CD14-positive monocyte (primary cell): ENCODE measurements at regions not wholly inside any gene's neighbourhood (a gene's known extent, or its start where the extent isn't known, plus 50 kb on each side); places are given as distances from the start of the nearest gene placed in this dataset.

Source experiments
- DNase-seq, 3 donors: peaks; one replicate each; pipeline ENCODE4 v3.0.0-alpha.2; 2011 to 2022
- H2AFZ ChIP-seq: 2 replicates; pipeline ENCODE4 v1.6.0; 2012; ENCODE audit warnings: mild to moderate bottlenecking, low read depth, low read length, inconsistent platforms; ENCODE audit not compliant: insufficient read depth, poor library complexity, severe bottlenecking
- H3K27ac ChIP-seq, 2 donors: 1 replicate in 1 of 2; 2 replicates in 1 of 2; pipeline ENCODE4 v1.5.1; 2012 to 2013; ENCODE audit warnings: low read length in 2 of 2, control low read depth in 1 of 2, inconsistent platforms in 1 of 2, low read depth in 1 of 2, mild to moderate bottlenecking in 1 of 2
- H3K27me3 ChIP-seq, 2 donors: one replicate each; pipeline versions ENCODE4 v1.6.0 to v1.6.1; 2011 to 2013; ENCODE audit warnings: low read length in 2 of 2; ENCODE audit not compliant: control insufficient read depth in 2 of 2, insufficient read depth in 2 of 2
- H3K36me3 ChIP-seq, 2 donors: replicated peaks in 1 of 2; 1 replicate in 1 of 2; 2 replicates in 1 of 2; pipeline versions ENCODE4 v1.5.1 to v1.6.1; 2012 to 2013; ENCODE audit warnings: low read length in 2 of 2, control low read depth in 1 of 2, inconsistent platforms in 1 of 2, mild to moderate bottlenecking in 1 of 2; ENCODE audit not compliant: insufficient read depth in 2 of 2, control insufficient read depth in 1 of 2
- H3K4me1 ChIP-seq, 2 donors: 1 replicate in 1 of 2; 2 replicates in 1 of 2; pipeline versions ENCODE4 v1.5.1 to v1.6.1; 2012 to 2013; ENCODE audit warnings: low read length in 2 of 2, control low read depth in 1 of 2, inconsistent platforms in 1 of 2, mild to moderate bottlenecking in 1 of 2, moderate library complexity in 1 of 2; ENCODE audit not compliant: insufficient read depth in 2 of 2, control insufficient read depth in 1 of 2
- H3K4me2 ChIP-seq: replicated peaks from 2 replicates; pipeline ENCODE3; 2012; ENCODE audit warnings: low read length, moderate library complexity, mild to moderate bottlenecking; ENCODE audit not compliant: poor library complexity, severe bottlenecking; ENCODE audit errors: extremely low read depth
- H3K4me3 ChIP-seq, 3 experiments: fragments of 200-600 bp in 1 of 3; sonication (generic) in 1 of 3; replicated peaks in 1 of 3; 1 replicate in 2 of 3; 2 replicates in 1 of 3; pipeline ENCODE4 v1.5.1; 2011 to 2013; ENCODE audit warnings: low read length in 3 of 3, mild to moderate bottlenecking in 3 of 3, control low read depth in 2 of 3, low read depth in 2 of 3, inconsistent platforms in 1 of 3, moderate library complexity in 1 of 3
- H3K79me2 ChIP-seq: 2 replicates; pipeline ENCODE4 v1.6.0; 2012; ENCODE audit warnings: mild to moderate bottlenecking, control low read depth, inconsistent platforms, low read length, moderate library complexity; ENCODE audit not compliant: insufficient read depth
- H3K9ac ChIP-seq: 2 replicates; pipeline ENCODE4 v1.6.0; 2017; ENCODE audit warnings: low read length, mild to moderate bottlenecking; ENCODE audit not compliant: insufficient read depth, poor library complexity, severe bottlenecking
- H3K9me3 ChIP-seq, 2 donors: replicated peaks in 1 of 2; 1 replicate in 1 of 2; 2 replicates in 1 of 2; pipeline versions ENCODE4 v1.5.1 to v1.6.1; 2012 to 2013; ENCODE audit warnings: low read length in 2 of 2, control low read depth in 1 of 2; ENCODE audit not compliant: control insufficient read depth in 1 of 2, insufficient read depth in 1 of 2
- H4K20me1 ChIP-seq: 2 replicates; pipeline ENCODE4 v1.6.0; 2012; ENCODE audit warnings: mild to moderate bottlenecking, low read length, control low read depth, moderate library complexity; ENCODE audit not compliant: insufficient read depth
- H3K27ac Mint-ChIP-seq, 7 donors: one replicate each; pipeline ENCODE4 v1.8.0; 2020; ENCODE audit warnings: mild to moderate bottlenecking in 7 of 7, mixed read lengths in 7 of 7, moderate library complexity in 6 of 7, inconsistent platforms in 2 of 7
- H3K27me3 Mint-ChIP-seq, 3 donors: one replicate each; pipeline ENCODE4 v1.8.0; 2021 to 2022; ENCODE audit warnings: low read depth in 3 of 3, mild to moderate bottlenecking in 3 of 3, mixed read lengths in 3 of 3, moderate library complexity in 3 of 3, inconsistent platforms in 1 of 3
- H3K36me3 Mint-ChIP-seq, 2 donors: one replicate each; pipeline ENCODE4 v1.8.0; 2020; ENCODE audit warnings: mixed read lengths in 2 of 2, inconsistent platforms in 1 of 2, mild to moderate bottlenecking in 1 of 2
- H3K4me1 Mint-ChIP-seq: one replicate; pipeline ENCODE4 v1.8.0; 2020; ENCODE audit warnings: mild to moderate bottlenecking, mixed read lengths
- H3K4me3 Mint-ChIP-seq, 2 donors: one replicate each; pipeline ENCODE4 v1.8.0; 2020; ENCODE audit warnings: mild to moderate bottlenecking in 2 of 2, mixed read lengths in 2 of 2, moderate library complexity in 1 of 2
- H3K9me3 Mint-ChIP-seq, 7 donors: one replicate each; pipeline ENCODE4 v1.8.0; 2020 to 2022; ENCODE audit warnings: mixed read lengths in 7 of 7, mild to moderate bottlenecking in 6 of 7, moderate library complexity in 6 of 7, inconsistent platforms in 2 of 7
- WGBS: methylation state at CpG from one replicate; pipeline ENCODE4 v1.1.5; 2013; ENCODE audit warnings: missing lambda C conversion rate; ENCODE audit not compliant: insufficient coverage; 5-methylcytosine and 5-hydroxymethylcytosine counted together
- intact Hi-C, 2 donors: fragments of 100-400 bp; cut with micrococcal nuclease; formaldehyde crosslinking; loops; one replicate each; pipeline versions ENCODE4 v1.15.0 to v1.15.1; 2023
- TF ChIP-seq, protein P1 (sequence below): fragments of 200-600 bp; IDR thresholded peaks from one replicate; pipeline ENCODE4 v1.8.0; 2022; ENCODE audit warnings: antibody characterized with exemption, mild to moderate bottlenecking

DNA sequence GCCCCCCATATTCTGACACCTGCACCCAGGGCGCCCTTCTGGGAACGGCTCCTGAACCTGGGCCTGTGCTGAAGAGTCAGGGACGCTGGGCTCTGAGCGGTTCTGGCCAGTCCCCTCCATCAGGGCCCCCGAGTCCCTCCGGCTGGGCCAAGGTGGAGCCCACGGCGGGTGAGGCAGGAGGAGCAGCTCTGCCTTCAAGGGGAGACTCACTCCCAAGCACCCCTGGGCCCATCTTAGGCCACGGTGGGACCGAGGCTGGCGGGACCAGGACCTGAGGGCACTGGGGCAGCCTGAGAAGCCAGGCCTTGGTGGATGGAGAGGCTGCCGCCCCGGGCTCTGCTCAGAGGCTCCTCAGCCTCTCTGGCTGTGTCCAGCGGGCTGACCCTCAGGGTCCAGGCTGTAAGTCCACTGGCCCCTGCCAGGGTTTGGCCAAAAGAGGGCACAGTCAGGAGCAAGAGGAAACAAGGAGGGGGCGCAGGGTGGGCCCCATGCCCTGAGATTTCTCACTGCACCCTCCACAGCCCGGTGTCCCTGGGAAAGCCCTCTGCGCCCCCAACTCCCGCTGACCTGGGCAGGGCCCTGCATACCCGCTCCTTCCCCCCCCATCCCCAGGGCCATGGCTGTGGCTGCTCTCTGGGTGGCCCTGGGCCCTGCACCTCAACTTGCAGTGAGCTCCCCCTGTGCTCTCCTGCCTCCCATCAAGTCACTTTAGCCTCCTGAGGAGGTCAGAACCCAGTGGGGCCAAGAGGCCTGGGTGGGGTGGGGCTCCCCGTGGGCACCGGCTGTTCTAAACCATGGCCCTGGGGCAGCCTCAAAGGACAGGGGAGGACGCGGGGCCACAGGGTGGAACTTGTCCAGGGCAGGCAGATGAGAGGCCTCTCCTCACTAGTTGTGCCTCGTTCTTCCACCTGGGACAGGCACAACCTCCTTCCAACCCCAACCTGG lies 266.4 kb upstream of the SFSWAP start:
- TF ChIP-seq, protein P1, sequence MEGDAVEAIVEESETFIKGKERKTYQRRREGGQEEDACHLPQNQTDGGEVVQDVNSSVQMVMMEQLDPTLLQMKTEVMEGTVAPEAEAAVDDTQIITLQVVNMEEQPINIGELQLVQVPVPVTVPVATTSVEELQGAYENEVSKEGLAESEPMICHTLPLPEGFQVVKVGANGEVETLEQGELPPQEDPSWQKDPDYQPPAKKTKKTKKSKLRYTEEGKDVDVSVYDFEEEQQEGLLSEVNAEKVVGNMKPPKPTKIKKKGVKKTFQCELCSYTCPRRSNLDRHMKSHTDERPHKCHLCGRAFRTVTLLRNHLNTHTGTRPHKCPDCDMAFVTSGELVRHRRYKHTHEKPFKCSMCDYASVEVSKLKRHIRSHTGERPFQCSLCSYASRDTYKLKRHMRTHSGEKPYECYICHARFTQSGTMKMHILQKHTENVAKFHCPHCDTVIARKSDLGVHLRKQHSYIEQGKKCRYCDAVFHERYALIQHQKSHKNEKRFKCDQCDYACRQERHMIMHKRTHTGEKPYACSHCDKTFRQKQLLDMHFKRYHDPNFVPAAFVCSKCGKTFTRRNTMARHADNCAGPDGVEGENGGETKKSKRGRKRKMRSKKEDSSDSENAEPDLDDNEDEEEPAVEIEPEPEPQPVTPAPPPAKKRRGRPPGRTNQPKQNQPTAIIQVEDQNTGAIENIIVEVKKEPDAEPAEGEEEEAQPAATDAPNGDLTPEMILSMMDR, result no peak
- H3K9me3 Mint-ChIP-seq, result peaks cover 0 to 9% (median 2%) of the 10 kb centered on the region in 7 donors
- Histone ChIP-seq H3K4me2 (no peak overlapping the region), H4K20me1 (no peaks in the 10 kb centered on the region), H3K9me3 (no peaks in the 10 kb centered on the region), H3K36me3 (no peaks in the 10 kb centered on the region), H3K79me2 (no peaks in the 10 kb centered on the region), H2AFZ (no peak overlapping the region), H3K9ac (no peak overlapping the region), H3K27me3 (no peaks in the 10 kb centered on the region), H3K27ac (no peak overlapping the region), H3K4me1 (no peaks in the 10 kb centered on the region), H3K4me3 (no peak overlapping the region)
- intact Hi-C loops, result no loop called here
- 88% methylated on average over 17 of the region's 24 CpGs for WGBS
- peaks cover 1 to 4% (median 2%) of the 10 kb centered on the region in 3 donors for H3K27me3 Mint-ChIP-seq
- H3K4me3 Mint-ChIP-seq, result no peak overlapping the region
- DNase-seq, result no peak
- H3K27ac Mint-ChIP-seq, result peak overlapping the region in 1 of 7 donors; percentile 63
- no peaks in the 10 kb centered on the region for H3K36me3 Mint-ChIP-seq
- no peaks in the 10 kb centered on the region for H3K4me1 Mint-ChIP-seq

DNA sequence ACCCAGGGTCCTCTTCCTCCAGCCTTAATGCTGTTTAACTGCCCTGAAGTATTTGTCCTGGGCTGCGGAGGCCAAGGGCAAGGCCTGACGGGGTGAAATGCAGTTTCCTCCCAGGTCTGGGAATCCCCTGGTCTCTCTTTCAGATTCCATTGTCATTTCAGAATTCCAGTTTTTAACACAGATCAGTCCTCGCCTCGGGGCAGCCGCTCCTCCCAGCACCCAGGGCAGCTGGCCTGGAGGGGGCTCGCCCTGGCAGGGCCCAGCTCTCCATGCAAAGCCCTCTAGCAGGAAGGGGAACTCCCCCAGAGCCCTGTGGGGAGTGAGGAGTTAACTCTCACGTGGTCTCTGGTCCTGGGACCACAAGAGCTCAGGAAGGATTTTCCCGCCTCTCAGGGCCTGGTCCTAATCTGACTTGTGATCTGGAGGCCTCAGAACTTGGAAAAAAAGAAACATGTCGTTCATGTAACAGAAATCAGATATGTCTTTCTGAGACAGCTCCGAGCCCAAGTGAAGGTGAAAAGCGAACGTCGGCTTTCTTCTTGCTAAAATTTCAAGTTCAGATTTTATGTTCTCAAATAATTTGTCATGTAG lies 265.6 kb upstream of the SFSWAP start:
- H3K9me3 ChIP-seq, result no peaks in the 10 kb centered on the region
- H3K36me3 ChIP-seq, result no peaks in the 10 kb centered on the region
- intact Hi-C loops, result no loop called here
- Mint-ChIP-seq H3K4me3 (no peak overlapping the region), H3K27me3 (peaks cover 1 to 4% (median 2%) of the 10 kb centered on the region in 3 donors), H3K27ac (peak overlapping the region in 1 of 7 donors; percentile 63), H3K9me3 (peaks cover 0 to 7% (median 2%) of the 10 kb centered on the region in 7 donors), H3K36me3 (no peaks in the 10 kb centered on the region), H3K4me1 (no peaks in the 10 kb centered on the region)
- H4K20me1 ChIP-seq, result no peaks in the 10 kb centered on the region
- H3K4me3 ChIP-seq, result no peak overlapping the region
- H3K9ac ChIP-seq, result no peak overlapping the region
- TF ChIP-seq, protein P1, result no peak
- no peaks in the 10 kb centered on the region for H3K79me2 ChIP-seq
- no peak overlapping the region for H2AFZ ChIP-seq
- 61% methylated on average over 9 of the region's 13 CpGs for WGBS
- no peak overlapping the region for H3K27ac ChIP-seq
- no peak overlapping the region for H3K4me2 ChIP-seq
- H3K27me3 ChIP-seq, result no peaks in the 10 kb centered on the region
- no peak for DNase-seq
- no peaks in the 10 kb centered on the region for H3K4me1 ChIP-seq
